Type B pancreatic cell (in vitro differentiated cells): ENCODE measurements at regions not wholly inside any gene's neighbourhood (a gene's known extent, or its start where the extent isn't known, plus 50 kb on each side); places are given as distances from the start of the nearest gene placed in this dataset.

Experiments used
- DNase-seq: peaks from one replicate; pipeline ENCODE4 v3.0.0; 2021; ENCODE audit warnings: mixed read lengths; ENCODE audit not compliant: unreplicated experiment; ENCODE audit errors: extremely low spot score
- H3K27ac Mint-ChIP-seq: 2 replicates; pipeline ENCODE4 v1.8.0; 2021; ENCODE audit warnings: mild to moderate bottlenecking, mixed read lengths
- H3K27me3 Mint-ChIP-seq: 2 replicates; pipeline ENCODE4 v1.8.0; 2021; ENCODE audit warnings: mixed read lengths
- H3K36me3 Mint-ChIP-seq: 2 replicates; pipeline ENCODE4 v1.8.0; 2021; ENCODE audit warnings: mixed read lengths
- H3K4me1 Mint-ChIP-seq: one replicate; pipeline ENCODE4 v1.8.0; 2021; ENCODE audit warnings: mixed read lengths; ENCODE audit not compliant: unreplicated experiment
- H3K4me3 Mint-ChIP-seq: 2 replicates; pipeline ENCODE4 v1.8.0; 2021; ENCODE audit warnings: mild to moderate bottlenecking, mixed read lengths
- H3K9me3 Mint-ChIP-seq: 2 replicates; pipeline ENCODE4 v1.8.0; 2021; ENCODE audit warnings: mixed read lengths
- TF ChIP-seq, protein P1 (sequence below): fragments of 200-600 bp; sonication (generic); conservative IDR thresholded peaks from 2 replicates; pipeline ENCODE4 v1.5.0; 2021; ENCODE audit warnings: antibody characterized with exemption, mild to moderate bottlenecking

DNA sequence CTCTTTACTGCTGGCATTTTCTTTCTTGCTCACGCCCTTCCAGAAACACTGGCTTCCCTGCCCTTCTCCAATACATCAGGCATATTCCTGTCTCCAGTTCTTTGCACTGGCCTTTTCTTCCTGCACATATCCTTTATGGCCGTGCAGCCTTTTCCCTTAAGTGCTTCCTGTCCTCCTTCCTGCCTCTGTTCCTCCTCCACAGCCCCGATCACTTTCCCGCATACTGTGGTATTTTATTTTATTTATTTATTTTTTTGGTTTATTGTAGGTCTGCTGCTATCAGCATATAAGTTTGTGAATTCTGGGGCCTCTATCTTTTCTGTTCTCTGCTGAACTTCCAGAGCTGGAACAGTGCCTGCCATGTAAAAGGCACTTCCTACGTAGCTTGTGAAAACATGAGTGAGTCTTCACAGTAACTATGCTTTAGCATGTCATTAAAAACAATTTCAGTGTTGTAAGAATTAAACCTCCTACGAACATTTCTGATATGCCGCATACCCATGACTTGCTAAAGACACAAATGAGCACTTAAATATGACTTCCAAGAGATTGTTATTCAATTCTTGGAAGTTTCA is 289.1 kb downstream of the TRIB2 start:
- Mint-ChIP-seq H3K27ac (no peak overlapping the region), H3K9me3 (no peaks in the 10 kb centered on the region), H3K36me3 (no peaks in the 10 kb centered on the region), H3K4me3 (no peak overlapping the region), H3K4me1 (peaks cover 16% of the 10 kb centered on the region), H3K27me3 (peaks cover 19% of the 10 kb centered on the region)
- TF ChIP-seq, protein P1, sequence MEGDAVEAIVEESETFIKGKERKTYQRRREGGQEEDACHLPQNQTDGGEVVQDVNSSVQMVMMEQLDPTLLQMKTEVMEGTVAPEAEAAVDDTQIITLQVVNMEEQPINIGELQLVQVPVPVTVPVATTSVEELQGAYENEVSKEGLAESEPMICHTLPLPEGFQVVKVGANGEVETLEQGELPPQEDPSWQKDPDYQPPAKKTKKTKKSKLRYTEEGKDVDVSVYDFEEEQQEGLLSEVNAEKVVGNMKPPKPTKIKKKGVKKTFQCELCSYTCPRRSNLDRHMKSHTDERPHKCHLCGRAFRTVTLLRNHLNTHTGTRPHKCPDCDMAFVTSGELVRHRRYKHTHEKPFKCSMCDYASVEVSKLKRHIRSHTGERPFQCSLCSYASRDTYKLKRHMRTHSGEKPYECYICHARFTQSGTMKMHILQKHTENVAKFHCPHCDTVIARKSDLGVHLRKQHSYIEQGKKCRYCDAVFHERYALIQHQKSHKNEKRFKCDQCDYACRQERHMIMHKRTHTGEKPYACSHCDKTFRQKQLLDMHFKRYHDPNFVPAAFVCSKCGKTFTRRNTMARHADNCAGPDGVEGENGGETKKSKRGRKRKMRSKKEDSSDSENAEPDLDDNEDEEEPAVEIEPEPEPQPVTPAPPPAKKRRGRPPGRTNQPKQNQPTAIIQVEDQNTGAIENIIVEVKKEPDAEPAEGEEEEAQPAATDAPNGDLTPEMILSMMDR: no peak
- no peak for DNase-seq

GRCh38 chr2:13006426-13006825 is 289.7 kb downstream of the TRIB2 start:
- Mint-ChIP-seq H3K27ac (no peak overlapping the region), H3K4me3 (peak overlapping the region; percentile 66), H3K4me1 (peaks cover 14% of the 10 kb centered on the region), H3K27me3 (peaks cover 18% of the 10 kb centered on the region), H3K9me3 (no peaks in the 10 kb centered on the region), H3K36me3 (no peaks in the 10 kb centered on the region)
- DNase-seq: no peak
- TF ChIP-seq, protein P1: no peak

- peak overlapping the region; percentile 66 for H3K4me3 Mint-ChIP-seq
- DNase-seq: peak; percentile 75
- H3K27ac Mint-ChIP-seq: no peak overlapping the region
- TF ChIP-seq, protein P1: peak; percentile 95
- H3K4me1 Mint-ChIP-seq: peaks cover 14% of the 10 kb centered on the region
- peaks cover 15% of the 10 kb centered on the region for H3K27me3 Mint-ChIP-seq
- H3K36me3 Mint-ChIP-seq: no peaks in the 10 kb centered on the region
- H3K9me3 Mint-ChIP-seq: no peaks in the 10 kb centered on the region
These were observed 290.3 kb downstream of the TRIB2 start for GRCh38 chr2:13006829-13007717.

DNA sequence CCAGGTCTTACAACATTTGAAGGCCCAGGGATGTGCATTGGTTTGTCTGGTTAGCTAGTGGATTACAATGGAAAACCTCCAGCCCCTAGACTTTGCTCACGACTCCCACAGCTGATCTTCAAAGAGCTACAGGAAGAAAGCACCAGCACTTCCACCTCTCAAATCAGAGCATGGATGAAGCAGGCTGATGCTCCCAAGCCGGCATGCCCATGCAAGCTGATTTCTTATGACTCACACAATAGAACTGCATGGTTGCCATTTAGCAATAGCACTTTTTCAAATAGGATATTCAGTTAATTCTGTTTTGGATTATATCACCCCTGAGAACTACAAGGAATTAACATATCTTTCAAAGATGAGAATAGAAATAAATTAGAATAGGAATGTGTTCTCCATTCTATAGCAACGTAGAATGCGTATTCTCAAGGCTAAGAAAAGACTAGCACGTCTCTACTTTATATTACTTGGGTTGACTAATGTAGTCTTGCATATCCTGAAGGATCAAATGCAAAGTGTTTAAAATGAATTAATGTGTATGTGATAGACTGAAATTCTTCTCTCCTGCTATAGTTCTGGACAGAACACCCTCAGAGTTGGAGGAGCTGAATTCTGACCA is 292.4 kb downstream of the TRIB2 start:
- TF ChIP-seq, protein P1: no peak
- Mint-ChIP-seq H3K4me3 (no peak overlapping the region), H3K4me1 (peaks cover 14% of the 10 kb centered on the region), H3K27ac (no peak overlapping the region), H3K9me3 (no peaks in the 10 kb centered on the region), H3K36me3 (no peaks in the 10 kb centered on the region), H3K27me3 (peaks cover 11% of the 10 kb centered on the region)
- DNase-seq: no peak

- Mint-ChIP-seq H3K9me3 (no peaks in the 10 kb centered on the region), H3K27me3 (peaks cover 11% of the 10 kb centered on the region), H3K4me1 (peaks cover 15% of the 10 kb centered on the region), H3K36me3 (no peaks in the 10 kb centered on the region), H3K4me3 (no peak overlapping the region), H3K27ac (no peak overlapping the region)
- no peak for DNase-seq
- TF ChIP-seq, protein P1: no peak
These were observed 293.5 kb downstream of the TRIB2 start for GRCh38 chr2:13010283-13010682.
